ENCODE measurements at regions not wholly inside any gene's neighbourhood (a gene's known extent, or its start where the extent isn't known, plus 50 kb on each side); places are given as distances from the start of the nearest gene placed in this dataset.
"Not testable (repeated sequence)": the region's sequence is repeated elsewhere in the genome, so short reads cannot be mapped to it uniquely, and the experiment has no call there.

DNA sequence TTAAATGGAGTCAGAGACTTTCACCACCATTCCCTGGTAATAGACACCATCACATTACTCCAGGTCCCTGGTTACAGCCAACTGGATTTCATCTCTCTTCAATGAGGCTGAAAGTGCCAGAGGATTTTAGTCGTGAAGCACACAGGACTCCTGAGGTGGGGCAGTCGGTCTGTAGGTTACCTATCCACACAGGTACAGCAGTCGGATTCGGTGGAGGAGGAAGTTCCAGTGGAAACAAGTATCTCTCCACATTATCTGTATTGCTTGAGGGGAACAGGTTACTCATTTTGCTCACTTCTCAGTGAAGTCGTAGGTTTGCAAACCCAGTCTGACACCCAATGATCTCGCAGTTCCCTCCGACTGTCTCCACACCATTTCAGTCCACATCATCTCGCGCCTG lies 82.3 kb upstream of the TMEM45B start:
- DNase-seq = no peak

DNA sequence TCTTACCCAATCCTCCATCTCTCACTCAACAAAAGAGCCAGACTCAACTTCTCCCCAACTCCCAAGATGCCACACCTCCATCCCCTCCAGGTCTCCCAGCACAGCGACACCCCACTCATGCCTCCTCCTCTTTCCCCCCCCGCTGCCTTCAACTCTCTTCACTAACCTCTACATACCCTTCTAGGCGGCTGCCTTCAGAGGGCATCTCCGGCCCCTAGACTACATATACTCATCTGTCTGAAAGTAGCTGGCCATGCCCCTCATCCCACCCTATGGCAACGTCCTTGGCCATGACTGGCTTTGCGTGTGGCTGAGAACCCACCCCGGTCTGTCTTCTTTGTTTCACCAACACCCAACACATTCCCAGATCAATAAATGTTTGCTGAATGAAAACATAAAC lies 81.7 kb upstream of the TMEM45B start:
- DNase-seq = no peak

DNA sequence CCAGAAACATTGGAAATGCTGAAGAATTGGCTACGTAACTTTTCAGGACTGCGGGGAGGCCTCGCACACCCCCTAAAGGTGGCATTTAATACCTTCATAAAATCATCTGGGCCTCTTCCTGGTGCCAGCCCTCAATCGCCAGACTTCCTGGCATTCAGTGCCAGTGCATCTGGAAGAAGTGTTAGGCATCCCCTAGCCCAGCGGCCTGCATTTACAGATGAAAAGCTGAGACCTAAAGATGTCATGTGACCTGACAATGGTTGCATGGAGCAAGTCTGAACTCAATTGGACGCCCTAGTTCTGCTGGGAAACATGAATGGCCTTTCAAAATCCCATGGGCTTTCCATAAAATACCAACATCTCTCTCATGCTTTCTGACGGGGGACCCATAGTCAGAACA lies 81.0 kb upstream of the TMEM45B start:
- DNase-seq = no peak

DNA sequence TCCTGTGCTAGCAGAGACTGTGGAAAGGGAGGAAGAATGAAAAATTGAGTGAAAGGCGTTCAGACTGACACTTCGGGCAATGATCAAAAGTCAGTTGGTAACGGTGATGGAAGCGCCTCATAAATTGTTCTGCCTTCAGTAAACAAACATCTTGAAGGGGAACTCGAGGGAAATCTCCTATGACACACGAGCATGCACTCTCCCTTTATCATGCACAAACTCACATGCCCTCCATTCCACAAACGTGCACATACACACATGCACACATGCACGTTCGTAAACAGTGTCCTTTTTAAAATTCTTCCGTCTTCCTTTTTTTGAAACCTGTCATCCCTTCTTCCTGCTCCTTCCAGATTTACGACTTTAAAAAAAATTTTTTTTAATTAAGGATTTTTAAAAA lies 77.8 kb upstream of the TMEM45B start:
- no peak for DNase-seq

DNA sequence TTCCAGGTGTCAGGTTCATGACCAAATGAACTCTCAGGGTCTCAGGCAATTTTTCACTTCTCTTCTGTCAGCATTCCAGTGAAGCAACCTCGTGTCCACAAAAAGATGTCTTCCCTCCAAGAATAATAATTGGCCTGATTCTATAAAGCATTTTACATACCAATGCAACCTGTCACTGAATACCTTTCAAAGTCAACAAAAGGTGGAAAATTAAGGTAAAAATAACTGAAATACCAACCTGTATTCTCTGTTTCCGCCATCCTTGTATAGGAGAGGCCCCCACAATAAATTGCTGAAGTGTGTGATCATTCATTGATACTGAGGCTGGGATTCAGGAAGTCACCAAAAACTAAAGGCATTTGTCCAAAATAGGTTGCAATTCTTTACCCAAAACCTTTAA lies 77.4 kb upstream of the TMEM45B start:
- no peak for DNase-seq

DNA sequence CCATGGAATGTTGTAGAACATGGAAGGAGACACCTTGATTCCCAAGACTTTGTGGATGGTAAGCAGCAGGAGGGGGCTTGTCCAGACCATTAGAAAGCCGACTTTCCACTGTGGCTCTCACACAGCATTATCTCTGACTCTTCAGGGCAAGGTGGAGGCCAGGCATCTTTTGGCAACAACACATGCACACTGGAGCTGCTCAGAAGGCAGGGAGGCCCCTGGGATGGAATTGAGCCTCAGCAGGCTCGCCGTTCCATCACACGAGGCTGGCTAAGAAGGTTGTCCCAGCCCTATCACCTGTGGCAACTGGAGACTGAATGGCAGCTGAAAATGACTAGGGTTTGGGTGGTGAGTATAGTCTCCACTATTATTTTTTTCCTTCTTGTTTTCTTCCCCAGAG lies 76.3 kb upstream of the TMEM45B start:
- no peak for DNase-seq

DNA sequence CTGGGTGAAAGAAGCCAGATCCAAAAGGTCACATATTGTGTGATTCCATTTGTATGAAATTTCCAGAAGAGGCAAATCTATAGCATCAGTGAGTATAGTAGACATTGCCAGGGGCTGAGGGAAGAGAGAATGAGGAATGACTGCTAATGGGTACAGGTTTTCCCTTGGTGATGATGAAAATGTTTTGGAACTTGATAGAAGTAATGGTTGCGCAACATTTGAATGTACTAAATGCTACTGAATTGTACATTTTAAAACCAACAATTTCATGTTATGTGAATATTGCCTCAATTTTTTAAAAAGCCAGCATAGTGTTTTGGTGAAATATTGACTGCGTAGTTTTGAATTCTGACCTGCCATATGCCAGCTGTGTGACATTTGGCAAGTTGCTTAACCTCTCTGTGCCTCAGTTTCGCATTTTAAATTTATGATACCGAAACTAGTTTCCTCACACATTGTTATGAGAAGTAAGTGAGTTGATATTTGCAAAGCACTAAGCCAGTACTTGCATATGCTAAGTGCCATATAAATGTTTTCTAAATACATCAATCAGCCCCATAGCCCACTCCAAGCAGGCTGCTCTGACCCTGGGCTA lies 75.4 kb upstream of the TMEM45B start:
- no peak for DNase-seq

DNA sequence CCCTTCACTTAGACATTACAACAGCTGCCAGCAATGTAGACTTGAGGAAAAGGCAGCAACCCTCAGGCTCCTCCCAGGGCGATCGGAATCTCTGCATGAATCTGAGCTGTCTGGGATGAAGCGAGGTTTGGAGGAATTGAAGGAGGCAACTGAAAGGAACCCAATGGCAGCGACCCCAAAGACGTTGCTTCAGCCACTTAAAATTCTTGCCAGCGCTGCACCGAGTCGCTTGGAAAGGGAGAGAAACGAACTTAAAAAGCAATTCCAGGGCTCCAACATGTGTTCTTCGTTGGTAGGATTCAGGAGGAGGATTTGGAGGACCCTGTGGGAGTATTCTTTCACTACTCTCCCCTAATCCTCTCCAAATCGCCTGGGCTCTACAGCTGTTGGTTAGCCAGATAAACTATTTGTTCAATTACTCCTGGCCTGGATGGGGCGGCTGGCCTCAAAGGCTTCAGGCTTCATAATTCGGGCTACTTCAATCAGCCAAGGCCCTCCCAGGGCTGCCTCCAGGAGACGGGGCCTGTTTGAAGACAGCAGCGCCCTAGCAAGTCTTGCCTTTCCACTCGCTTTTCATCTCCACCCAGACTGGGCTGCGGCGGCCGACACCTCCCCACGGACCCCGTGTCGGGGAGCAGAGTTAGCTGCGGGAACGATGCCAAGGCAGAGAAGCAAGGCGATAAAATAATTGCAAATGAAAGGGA lies 72.4 kb upstream of the TMEM45B start:
- DNase-seq = no peak

DNA sequence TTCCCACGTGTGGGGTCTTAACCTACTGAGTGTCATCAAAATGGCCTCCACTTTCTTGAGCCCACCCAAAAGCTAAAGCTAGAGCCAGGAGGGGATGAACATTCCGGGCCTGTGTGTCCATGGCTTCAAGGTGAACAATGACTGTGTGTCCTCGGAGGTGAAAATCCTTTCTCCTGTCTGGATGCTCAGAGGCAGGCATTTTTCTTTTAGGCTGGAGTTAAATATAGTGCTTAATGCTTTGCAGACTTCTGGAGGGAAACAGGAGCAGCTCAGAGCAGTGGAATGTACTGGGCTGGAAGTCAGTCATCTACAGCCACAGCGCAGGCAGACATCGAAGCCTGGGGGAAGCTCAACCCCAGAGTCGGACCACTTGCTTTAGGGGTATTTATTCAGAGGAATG lies 68.6 kb upstream of the TMEM45B start:
- no peak for DNase-seq

DNA sequence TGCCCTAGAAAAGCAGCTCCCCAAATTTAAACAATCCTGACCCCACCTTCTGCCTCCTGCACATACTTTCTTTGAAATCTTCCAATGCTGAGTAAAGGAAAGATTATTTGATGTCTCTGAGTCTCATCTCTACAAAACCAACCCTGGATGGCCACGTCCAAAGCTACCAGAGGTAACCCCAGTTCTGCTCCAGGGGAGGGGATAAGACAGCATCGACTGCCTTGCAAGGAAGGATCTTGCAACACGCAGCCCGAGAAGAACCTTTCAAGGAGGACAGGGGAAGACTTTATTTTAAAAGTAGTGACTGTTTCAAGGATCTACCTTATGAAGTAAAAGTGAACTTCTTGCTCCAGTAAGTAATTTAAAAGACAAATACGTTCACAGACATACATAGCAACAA lies 66.5 kb upstream of the TMEM45B start:
- DNase-seq = no peak

DNA sequence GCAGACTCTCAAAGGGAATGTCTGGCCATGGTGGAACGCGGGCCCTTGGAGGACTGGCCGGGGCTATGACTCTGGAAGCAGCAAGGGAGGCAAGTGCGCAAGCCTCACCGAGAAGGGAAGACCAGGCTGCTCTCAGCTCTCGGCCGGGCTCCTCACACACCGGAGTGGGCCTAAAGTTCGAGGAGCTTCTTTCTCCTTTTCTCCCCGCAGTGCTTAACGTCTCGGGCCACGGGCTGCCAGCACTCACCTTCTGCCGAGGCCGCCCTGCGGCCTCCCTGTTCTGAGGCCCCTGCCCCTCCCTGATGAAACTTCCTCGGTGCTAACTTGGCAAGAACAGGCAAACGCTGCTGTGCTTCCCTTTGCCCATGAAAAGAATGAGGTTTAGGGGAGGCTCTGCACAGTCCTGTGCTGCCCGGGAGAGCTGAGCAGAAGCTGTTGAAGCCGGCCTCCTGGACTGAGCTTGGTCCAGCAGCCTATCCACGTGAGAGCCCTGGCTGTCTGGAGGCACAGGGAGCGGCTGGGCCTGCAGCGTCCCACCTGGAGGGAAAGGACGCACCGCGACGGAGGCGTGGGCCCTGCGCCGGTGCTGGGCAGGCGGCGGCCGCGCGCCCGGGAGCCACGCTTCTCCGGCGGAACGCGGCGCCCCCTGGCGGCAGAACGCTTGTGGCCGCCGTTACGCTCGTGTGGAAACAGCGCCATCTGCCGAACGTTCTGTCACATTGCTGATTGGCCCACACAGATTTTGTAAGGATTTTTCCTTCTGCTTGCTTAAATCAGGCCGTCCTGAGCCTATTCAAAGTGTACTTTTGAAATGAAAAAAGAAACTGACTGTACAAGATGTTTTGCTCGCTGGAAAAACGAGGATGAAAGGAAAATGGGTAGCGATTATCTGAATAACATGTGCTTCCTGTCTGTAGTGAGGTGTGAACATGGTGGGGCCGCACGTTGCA lies 65.0 kb upstream of the TMEM45B start:
- DNase-seq = peak; percentile 71

DNA sequence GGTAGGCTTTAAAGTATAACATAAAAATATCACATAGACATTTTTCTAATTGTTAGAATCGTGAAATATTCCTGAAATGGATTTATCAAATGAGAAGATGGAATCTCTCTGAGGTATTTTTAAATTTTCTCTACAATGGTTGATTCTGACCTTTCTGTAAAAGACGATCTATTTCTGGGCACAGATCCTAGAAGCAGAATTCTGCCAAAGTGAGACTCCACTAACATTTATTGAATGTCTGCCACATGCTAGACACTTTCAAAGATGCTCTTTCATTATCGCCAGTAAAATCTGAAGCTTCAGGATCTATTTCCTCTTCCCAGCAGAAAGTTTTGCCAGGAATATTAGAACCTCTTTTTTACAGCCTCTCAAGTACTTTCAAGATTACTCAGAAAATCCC lies 64.1 kb upstream of the TMEM45B start:
- no peak for DNase-seq

DNA sequence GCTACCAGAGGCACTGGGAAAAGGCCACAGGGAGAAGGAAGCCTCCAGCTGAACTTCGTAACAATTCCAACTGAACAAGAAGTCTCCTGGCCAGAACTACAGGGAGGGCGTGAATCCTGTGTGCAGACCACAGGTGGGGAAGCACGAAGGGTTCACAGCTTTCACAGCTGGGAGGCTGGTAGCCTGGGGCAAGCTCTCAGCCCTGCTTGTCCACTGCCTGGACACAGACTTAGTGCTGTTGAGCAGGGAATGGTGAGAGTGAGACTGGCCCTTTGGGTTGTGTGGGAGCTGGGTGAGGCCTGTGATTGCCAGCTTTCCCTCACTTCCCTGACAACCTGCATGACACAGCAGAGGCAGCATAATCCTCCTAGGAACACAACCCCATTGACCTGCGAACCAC lies 52.1 kb upstream of the TMEM45B start:
- DNase-seq = not testable (repeated sequence)

DNA sequence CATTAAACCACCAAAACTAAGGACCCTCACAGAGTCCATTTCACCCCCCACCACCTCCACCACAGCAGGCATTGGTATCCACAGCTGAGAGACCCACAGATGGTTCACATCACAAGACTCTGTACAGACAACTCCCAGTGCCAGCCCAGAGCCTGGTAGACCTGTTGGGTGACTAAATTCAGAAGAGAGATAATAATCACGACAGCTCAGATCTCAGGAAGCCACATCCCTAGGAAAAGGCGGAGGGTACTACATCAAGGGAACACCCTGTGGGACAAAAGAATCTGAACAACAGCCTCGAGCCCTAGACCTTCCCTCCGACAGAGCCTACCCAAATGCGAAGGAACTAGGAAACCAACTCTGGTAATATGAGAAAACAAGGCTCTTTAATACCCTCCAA lies 51.4 kb upstream of the TMEM45B start:
- not testable (repeated sequence) for DNase-seq

Data from stimulated activated CD4-positive, alpha-beta T cell treated with anti-CD3 and anti-CD28 coated beads, Interleukin-1b, Interleukin-23, amount 100 ng/mL, for 48 hours (primary cell).